ENCODE measurements at regions not wholly inside any gene's neighbourhood (a gene's known extent, or its start where the extent isn't known, plus 50 kb on each side); places are given as distances from the start of the nearest gene placed in this dataset.

DNA sequence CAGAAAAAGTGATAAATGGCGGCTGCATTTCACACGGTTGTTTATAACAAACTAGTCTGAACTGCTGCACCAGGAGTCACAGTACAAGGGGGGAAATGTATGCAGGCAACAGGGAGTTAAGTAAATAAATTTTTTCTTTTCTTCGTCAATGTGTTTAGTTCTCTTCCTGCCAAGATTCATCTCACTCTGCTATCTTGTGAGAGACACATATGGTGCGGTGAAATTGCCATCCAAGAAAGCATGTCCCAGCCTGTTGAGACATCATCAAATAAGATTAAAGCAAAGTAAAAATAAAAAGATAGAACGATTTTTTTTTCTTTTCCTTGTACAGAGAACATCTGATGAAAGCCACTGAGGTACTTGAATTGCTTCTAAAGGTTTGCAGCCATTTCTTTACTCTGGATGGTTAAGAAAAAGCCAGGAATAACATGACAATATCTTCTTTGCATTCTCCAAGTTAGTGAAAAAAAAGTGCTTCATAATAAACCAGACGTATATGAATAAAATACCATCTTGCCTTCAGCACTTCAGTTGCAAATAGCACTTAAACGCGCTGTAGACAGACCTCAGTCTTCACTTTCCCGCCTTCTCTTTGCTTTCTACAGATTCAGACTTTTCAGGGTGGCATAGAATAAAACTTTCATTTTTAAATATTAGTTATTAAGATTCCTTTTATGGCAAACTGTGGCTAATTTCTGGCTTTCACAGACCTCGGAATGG, 506.2 kb upstream of the ZFHX3 start:
- no peak for TF ChIP-seq POLR2A (IDR thresholded peaks at IDR 0.05)
- TF ChIP-seq, protein P1, sequence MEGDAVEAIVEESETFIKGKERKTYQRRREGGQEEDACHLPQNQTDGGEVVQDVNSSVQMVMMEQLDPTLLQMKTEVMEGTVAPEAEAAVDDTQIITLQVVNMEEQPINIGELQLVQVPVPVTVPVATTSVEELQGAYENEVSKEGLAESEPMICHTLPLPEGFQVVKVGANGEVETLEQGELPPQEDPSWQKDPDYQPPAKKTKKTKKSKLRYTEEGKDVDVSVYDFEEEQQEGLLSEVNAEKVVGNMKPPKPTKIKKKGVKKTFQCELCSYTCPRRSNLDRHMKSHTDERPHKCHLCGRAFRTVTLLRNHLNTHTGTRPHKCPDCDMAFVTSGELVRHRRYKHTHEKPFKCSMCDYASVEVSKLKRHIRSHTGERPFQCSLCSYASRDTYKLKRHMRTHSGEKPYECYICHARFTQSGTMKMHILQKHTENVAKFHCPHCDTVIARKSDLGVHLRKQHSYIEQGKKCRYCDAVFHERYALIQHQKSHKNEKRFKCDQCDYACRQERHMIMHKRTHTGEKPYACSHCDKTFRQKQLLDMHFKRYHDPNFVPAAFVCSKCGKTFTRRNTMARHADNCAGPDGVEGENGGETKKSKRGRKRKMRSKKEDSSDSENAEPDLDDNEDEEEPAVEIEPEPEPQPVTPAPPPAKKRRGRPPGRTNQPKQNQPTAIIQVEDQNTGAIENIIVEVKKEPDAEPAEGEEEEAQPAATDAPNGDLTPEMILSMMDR (IDR thresholded peaks at IDR 0.05): no peak
